IMR-90 (cell line): ENCODE measurements at regions not wholly inside any gene's neighbourhood (a gene's known extent, or its start where the extent isn't known, plus 50 kb on each side); places are given as distances from the start of the nearest gene placed in this dataset.
"Not testable (repeated sequence)": the region's sequence is repeated elsewhere in the genome, so short reads cannot be mapped to it uniquely, and the experiment has no call there.

Source experiments
- CHD1 ChIP-seq: IDR thresholded peaks from 2 replicates; pipeline ENCODE4 v1.6.1; 2012; ENCODE audit warnings: low read depth, low read length, improper control_type of control experiment
- FOS ChIP-seq: fragments of 150-350 bp; IDR thresholded peaks from 2 replicates; pipeline ENCODE4 v1.6.1; 2016; ENCODE audit warnings: low read depth, low read length
- MAFK ChIP-seq: IDR thresholded peaks from 2 replicates; pipeline ENCODE4 v1.6.1; 2012; ENCODE audit warnings: low read depth, low read length, improper control_type of control experiment
- POLR2A ChIP-seq: IDR thresholded peaks from 2 replicates; pipeline ENCODE4 v1.6.1; 2012; ENCODE audit warnings: mild to moderate bottlenecking, low read depth, low read length
- RFX5 ChIP-seq: IDR thresholded peaks from 2 replicates; pipeline ENCODE4 v1.8.0; 2012; ENCODE audit warnings: low read depth, mild to moderate bottlenecking, low read length, moderate library complexity
- SMC3 ChIP-seq: fragments of 150-350 bp; IDR thresholded peaks from 2 replicates; pipeline ENCODE4 v1.6.1; 2016; ENCODE audit warnings: low read depth, mild to moderate bottlenecking, antibody characterized with exemption, low read length, moderate library complexity
- TF ChIP-seq, protein P1 (sequence below): conservative IDR thresholded peaks from 2 replicates; pipeline ENCODE4 v1.5.1; 2012; ENCODE audit warnings: mild to moderate bottlenecking, low read depth, low read length, improper control_type of control experiment
- TF ChIP-seq, protein P2 (sequence below): fragments of 150-350 bp; IDR thresholded peaks from 2 replicates; pipeline ENCODE4 v1.6.1; 2017; ENCODE audit warnings: mild to moderate bottlenecking, antibody characterized with exemption, low read length, low read depth

GRCh38 chrX:3172156-3172555, 130.9 kb downstream of the ARSF start:
- TF ChIP-seq, protein P1, sequence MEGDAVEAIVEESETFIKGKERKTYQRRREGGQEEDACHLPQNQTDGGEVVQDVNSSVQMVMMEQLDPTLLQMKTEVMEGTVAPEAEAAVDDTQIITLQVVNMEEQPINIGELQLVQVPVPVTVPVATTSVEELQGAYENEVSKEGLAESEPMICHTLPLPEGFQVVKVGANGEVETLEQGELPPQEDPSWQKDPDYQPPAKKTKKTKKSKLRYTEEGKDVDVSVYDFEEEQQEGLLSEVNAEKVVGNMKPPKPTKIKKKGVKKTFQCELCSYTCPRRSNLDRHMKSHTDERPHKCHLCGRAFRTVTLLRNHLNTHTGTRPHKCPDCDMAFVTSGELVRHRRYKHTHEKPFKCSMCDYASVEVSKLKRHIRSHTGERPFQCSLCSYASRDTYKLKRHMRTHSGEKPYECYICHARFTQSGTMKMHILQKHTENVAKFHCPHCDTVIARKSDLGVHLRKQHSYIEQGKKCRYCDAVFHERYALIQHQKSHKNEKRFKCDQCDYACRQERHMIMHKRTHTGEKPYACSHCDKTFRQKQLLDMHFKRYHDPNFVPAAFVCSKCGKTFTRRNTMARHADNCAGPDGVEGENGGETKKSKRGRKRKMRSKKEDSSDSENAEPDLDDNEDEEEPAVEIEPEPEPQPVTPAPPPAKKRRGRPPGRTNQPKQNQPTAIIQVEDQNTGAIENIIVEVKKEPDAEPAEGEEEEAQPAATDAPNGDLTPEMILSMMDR, result not testable (repeated sequence)
- not testable (repeated sequence) for TF ChIP-seq CHD1, POLR2A, MAFK, SMC3, RFX5, FOS
- TF ChIP-seq, protein P2, sequence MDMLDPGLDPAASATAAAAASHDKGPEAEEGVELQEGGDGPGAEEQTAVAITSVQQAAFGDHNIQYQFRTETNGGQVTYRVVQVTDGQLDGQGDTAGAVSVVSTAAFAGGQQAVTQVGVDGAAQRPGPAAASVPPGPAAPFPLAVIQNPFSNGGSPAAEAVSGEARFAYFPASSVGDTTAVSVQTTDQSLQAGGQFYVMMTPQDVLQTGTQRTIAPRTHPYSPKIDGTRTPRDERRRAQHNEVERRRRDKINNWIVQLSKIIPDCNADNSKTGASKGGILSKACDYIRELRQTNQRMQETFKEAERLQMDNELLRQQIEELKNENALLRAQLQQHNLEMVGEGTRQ, result not testable (repeated sequence)
